CD4-positive, alpha-beta T cell treated with Interleukin-17A for 4 hours (primary cell): ENCODE measurements at regions not wholly inside any gene's neighbourhood (a gene's known extent, or its start where the extent isn't known, plus 50 kb on each side); places are given as distances from the start of the nearest gene placed in this dataset.

ENCODE experiments used
- DNase-seq: peaks from one replicate; pipeline ENCODE4 v3.0.0-alpha.2; 2020; ENCODE audit warnings: mixed read lengths

GRCh38 chr5:54851449-54851848, 133.9 kb downstream of the ESM1 start:
- no peak for DNase-seq

- DNase-seq = no peak
Observed at GRCh38 chr5:54848581-54848980, 136.8 kb downstream of the ESM1 start.

DNA sequence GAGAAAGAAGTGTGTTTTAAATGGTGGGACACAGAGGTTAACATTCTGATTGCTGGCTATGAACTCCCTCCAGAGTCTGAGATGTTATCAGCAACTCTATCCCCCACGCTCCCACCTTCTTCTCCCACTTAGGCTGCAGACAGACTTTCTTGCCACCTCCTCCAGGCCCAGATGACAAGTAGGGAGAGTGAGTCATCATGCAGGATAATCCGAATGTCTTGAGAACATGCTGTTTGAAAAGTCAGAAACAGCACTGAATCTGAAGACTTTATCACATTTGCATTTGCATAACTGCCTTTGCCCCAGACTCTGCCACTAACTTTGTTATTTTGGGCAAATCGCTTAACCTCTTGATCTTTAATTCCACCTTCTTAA, 139.8 kb downstream of the ESM1 start:
- no peak for DNase-seq

DNA sequence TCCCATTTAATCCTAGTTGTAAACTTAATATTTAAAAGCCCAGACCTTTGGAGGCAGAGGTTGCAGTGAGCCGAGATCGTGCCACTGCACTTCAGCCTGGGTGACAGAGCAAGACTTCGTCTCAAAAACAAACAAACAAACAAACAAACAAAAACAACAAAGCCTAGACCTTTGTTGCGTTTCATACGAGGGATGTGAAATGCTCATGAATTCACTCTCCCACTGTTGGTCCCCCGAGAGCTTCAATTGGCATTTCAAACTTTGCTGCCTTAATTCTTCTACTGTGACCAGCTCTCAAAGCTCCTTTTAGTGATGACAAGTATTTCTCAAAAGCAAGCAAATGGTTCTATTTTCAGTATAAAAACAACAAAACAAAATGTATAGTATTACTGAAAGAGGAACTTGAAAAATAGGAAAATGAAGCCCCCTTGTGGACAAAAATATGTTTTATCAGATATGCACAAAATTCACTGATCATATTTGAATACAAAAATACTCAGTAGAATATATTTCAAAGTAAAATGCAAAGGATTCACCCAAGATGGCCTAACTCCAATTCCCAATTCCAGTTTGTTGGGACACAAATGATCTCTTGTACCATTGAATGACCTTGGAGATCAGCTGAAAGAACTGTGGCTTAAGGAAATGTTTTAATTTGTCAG, 140.4 kb downstream of the ESM1 start:
- DNase-seq = no peak

GRCh38 chr5:54844266-54844665, 141.1 kb downstream of the ESM1 start:
- no peak for DNase-seq

DNA sequence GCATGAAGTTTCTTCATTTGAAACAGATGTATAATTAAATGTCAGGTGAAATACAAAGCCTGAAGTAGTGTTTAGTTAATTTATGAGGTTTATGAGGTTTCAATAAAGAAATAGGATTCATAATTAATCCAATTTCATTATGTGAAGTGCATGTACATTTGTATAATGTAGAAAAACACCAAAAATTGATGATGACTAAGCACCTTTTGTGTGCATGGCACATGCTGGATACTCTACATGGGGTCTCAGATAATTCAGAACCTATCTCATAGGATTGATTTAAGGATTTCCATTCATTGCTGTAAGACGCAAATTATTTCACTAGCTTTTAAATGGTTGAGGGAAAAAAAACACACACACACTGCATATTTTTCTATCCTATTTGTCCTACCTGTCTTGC, 143.9 kb downstream of the ESM1 start:
- DNase-seq = no peak

- DNase-seq = no peak
Observed at GRCh38 chr5:54838843-54839242, 146.6 kb downstream of the ESM1 start.

DNA sequence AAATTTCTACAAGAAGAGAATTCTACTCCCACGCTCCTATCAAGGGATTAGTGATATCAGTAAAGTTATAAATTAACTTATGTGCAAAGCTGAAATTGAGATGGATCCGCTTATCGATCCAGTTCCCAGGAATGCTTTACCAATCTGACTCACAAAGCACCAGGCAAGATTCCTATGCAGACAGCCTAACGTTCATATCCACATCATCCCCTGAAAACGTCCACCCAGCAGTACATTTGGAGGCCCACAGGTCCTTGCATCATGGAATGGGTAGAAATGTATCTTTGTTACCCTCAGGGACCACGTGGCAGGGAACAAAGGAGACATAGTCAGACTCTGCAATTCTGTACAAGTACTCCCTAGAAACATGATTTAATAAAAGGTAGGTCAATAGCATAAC, 147.4 kb downstream of the ESM1 start:
- DNase-seq = no peak

DNA sequence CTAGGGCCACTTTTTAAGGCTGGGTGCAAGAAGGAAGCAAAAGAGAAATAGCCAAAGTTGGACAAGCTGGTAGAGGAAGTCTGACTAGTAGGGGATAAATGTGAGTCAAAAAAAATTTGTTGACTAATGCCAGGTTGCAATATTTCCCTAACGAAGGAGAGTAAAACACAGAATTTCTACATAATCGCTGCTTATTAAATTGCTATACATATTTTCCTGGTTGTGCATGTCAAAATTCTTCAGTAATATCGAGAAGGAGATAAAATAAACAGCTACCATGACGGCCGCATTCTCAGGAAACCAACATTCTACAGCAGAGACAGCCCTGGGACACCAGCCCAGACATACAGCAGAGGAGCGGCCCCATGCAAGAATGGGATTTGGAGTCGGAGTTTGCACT, 148.3 kb downstream of the ESM1 start:
- no peak for DNase-seq

- DNase-seq = no peak
Observed at GRCh38 chr5:54835647-54836046, 149.7 kb downstream of the ESM1 start.

DNA sequence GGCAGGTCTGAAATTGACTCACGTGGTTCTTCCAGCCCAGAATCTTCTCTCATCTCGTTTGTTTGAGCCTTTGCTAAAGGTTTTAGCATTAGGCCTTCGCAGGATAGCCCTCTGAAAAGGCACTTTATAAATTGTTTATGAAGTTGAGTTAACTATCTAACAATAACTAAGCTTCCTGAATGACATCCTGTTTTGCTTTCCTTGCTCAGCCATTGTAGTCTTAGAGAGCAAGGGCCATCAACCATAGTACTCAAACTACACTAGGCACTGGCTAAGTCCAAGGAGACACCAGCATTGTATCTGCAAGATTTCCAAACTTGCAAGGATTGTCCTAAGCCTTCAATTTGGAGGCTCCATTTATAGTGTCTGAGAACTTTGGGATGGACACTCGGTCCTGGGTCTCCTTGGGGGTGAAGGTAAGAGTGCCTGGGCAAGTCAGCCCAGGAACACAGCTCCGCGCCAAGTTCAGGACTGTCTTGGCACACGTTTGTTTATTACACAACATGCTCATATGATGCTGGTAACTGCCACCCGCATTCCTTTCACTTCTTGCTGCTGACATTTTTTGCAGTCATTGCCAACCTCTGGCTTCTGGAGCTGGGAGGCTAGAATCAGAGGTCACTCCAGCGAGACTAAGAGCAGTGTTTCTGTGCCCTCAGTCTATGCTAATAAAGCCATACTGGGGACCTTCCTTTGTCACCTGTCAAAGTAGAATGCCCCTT, 151.1 kb downstream of the ESM1 start:
- DNase-seq = no peak

DNA sequence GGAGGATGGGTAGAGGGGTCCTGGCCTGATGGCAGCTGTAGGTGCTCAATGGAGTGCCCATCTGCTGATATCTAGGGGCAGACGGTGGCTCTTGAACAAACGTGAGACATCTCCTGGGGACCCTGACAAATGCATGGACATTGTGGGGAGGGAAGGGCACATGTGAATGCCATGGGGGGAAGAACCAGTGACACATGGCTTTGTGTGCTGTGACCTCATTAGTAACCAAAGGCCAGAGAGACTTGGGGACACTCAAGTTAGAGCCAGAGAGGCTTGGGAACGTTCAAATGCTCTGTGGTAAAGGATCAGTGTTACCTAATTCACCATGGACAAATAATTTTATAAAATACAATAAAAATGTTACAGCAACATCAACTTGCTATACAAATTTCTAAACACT, 151.8 kb downstream of the ESM1 start:
- DNase-seq = no peak

GRCh38 chr5:54832858-54833257, 152.5 kb downstream of the ESM1 start:
- peak; percentile 5 for DNase-seq

- DNase-seq = no peak
Observed at GRCh38 chr5:54832045-54832444, 153.3 kb downstream of the ESM1 start.

- DNase-seq = no peak
Observed at GRCh38 chr5:54831233-54831632, 154.2 kb downstream of the ESM1 start.

DNA sequence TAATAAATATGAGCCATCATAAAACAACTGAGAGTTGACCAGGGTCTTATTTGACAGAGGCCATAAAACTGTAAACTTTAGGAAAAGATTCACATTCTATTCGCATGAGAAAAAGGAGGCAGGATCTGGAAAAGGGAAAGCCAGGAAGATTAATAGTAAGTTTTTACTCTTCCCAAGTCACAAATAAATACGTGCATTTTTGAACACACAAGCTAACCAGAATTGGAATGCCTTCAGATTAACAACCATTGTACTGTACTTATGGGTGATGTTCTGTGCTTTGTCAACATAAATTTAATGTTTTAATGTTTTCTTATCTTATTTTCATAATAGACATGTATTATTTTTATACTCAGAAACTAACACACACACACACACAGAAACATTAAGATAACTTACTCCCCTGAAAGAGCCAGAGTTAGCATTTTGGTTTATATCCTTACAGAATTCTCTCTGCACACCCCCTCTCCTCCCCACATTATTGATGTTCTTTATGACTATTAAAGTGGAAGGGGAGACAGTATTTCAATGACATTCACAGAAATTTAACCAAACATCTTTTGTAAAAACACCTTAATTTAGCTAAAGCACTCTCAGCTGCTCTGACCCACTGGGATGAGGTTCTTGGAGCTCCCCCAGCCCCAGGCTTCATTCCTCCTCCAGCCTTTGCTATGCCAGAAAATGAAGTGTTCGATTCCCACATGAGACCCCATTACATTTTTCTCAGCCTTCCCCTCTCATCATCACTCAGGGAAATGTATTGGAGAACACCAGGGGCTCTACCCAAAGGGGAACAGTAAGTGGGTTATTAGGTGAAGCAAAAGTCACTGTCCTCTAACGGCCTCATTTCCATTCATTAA, 155.5 kb downstream of the ESM1 start:
- no peak for DNase-seq

- no peak for DNase-seq
Observed at GRCh38 chr5:54829102-54829501, 156.3 kb downstream of the ESM1 start.

DNA sequence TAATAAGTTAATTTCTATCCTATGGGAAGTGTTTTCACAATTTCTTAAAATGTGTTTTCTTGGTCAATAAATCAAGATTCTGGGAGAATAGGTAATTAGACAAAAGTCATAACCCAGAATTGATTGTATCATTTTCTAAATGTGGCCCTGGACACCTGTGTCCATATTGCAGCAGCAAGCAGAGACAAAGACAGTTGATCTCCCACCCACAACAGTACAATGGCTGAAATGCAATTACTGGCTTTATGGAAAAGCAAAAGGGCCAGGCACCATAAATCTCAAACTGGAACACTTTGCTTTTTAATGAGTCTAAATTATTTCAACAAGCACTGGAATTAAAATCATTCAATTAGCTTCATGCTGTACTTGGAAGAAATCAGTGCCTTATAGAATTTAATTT, 157.2 kb downstream of the ESM1 start:
- no peak for DNase-seq

DNA sequence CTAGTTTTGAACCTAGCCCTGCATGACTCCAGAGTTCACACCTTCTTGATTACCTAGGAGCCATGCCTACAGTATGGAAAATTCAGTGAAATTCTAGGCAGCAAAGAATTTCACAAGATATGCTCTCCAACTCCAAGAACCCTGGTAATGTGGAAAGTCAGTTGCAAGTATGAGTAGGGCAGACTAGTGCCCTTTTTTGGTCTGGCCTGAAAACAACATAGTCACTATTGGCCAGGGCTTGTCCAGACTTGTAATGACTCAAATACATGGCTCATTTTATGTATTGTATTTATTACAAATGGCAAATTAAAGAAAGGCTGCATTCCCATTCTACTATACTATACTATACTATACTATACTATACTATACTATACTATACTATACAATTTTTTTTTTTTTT, 160.4 kb downstream of the ESM1 start:
- DNase-seq = no peak

- no peak for DNase-seq
Observed at GRCh38 chr5:54823006-54823405, 162.4 kb downstream of the ESM1 start.

DNA sequence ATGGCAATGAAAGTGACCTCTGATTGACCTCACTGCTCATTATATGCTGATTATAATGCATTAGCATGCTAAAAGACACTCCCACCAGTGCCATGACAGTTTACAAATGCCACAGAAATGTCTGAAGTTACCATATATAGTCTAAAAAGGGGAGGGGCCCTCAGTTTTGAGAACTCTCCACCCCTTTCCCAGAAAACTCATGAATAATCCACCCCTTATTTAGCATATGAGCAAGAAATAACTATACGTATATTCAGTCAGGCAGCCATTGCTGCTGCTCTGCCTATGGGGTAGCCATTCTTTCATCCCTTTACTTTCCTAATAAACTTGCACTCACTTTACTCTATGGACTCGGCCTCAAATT, 163.1 kb downstream of the ESM1 start:
- no peak for DNase-seq

DNA sequence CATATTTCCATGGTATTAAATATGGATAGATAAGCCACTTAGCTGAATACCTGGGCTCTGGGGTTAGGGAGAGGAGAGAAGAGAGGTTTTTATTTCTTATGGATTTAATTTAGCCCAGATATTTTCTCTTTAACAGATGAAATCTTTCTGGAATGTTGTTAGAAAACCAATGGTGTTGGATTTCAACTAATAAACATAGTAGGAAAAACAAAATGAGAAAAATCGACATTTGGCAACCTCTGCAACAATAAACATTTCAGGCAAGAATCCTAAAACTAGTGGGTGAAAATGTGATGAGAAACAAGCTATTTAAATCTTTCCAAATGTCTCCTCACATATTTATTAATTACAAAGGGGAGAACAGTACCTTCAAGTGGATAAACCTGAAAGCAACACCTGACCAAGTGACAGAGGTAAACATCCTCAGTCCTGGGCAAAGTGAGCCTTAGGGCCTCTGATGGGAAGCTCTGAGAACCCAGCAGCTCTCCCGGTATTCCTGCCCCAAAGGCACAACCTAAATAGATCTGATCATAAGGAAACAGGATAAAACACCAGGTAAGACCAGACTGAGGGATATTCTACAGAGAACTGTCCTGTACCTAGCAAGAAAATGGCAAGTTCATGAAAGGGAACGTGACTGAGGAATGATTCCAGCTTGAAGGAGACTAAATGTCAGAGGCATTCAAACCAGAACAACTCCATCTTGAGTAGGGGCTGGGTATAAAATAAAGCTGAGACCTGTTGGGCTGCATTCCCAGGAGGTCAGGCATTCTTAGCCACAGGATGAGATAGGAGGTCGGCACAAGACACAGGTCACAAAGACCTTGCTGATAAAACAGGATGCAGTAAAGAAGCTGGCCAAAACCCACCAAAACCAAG, 163.7 kb downstream of the ESM1 start:
- no peak for DNase-seq
